C4-2B (cell line): ENCODE measurements at regions not wholly inside any gene's neighbourhood (a gene's known extent, or its start where the extent isn't known, plus 50 kb on each side); places are given as distances from the start of the nearest gene placed in this dataset.

Source experiments
- H3K27ac ChIP-seq: fragments of 450-650 bp; 2 replicates; pipeline ENCODE4 v1.5.1; 2017
- CTCF ChIP-seq: fragments of 450-650 bp; conservative IDR thresholded peaks from 2 replicates; pipeline ENCODE4 v1.5.1; 2017; ENCODE audit warnings: mild to moderate bottlenecking
- ZFX ChIP-seq: fragments of 450-650 bp; IDR thresholded peaks from 2 replicates; pipeline ENCODE4 v1.6.1; 2017

GRCh38 chr4:125689805-125690204 is 375.1 kb downstream of the FAT4 start:
- H3K27ac ChIP-seq: no peak overlapping the region
- TF ChIP-seq ZFX: no peak

GRCh38 chr4:125693228-125693627 is 378.5 kb downstream of the FAT4 start:
- TF ChIP-seq CTCF: no peak
- no peak for TF ChIP-seq ZFX
- no peak overlapping the region for H3K27ac ChIP-seq

GRCh38 chr4:125702406-125702805 is 387.7 kb downstream of the FAT4 start:
- TF ChIP-seq CTCF: no peak
- TF ChIP-seq ZFX: no peak
- H3K27ac ChIP-seq: no peak overlapping the region

GRCh38 chr4:125703443-125703842 is 388.7 kb downstream of the FAT4 start:
- no peak for TF ChIP-seq CTCF
- no peak overlapping the region for H3K27ac ChIP-seq

- H3K27ac ChIP-seq: no peak overlapping the region
Measured at GRCh38 chr4:125704726-125705125, 390.0 kb downstream of the FAT4 start.

GRCh38 chr4:125705681-125706080 is 390.9 kb downstream of the FAT4 start:
- H3K27ac ChIP-seq: no peak overlapping the region
- TF ChIP-seq ZFX (no peak), CTCF (no peak)

More at GRCh38 chr4:125704726-125705125, 390.0 kb downstream of the FAT4 start:
- TF ChIP-seq CTCF (no peak), ZFX (no peak)

GRCh38 chr4:125707397-125707796 is 392.6 kb downstream of the FAT4 start:
- no peak overlapping the region for H3K27ac ChIP-seq
- TF ChIP-seq ZFX (no peak), CTCF (no peak)

GRCh38 chr4:125710766-125711165 is 396.0 kb downstream of the FAT4 start:
- H3K27ac ChIP-seq: no peak overlapping the region
- TF ChIP-seq CTCF (no peak), ZFX (no peak)
